OCI-LY7 (cell line): ENCODE measurements at regions not wholly inside any gene's neighbourhood (a gene's known extent, or its start where the extent isn't known, plus 50 kb on each side); places are given as distances from the start of the nearest gene placed in this dataset.

Experiments
- BruUV-seq: library from RNA; stranded (reverse); fragments of 400-500 nt; replicated peaks from 2 replicates; lab custom pipeline; 2021; lab: Mats Ljungman, UMichigan
- CTCF ChIA-PET: fragments of 300-600 bp; sonication (Branson Sonifier 250); formaldehyde crosslinking; loops from one replicate; lab custom pipeline; 2022; ENCODE audit warnings: antibody characterized with exemption; ENCODE audit not compliant: unreplicated experiment; lab: Charles Lee
- POLR2A ChIA-PET: fragments of 300-600 bp; sonication (Branson Sonifier 250); formaldehyde crosslinking; loops from one replicate; lab custom pipeline; 2022; ENCODE audit warnings: antibody characterized with exemption; lab: Charles Lee
- DNase-seq: peaks from one replicate; pipeline ENCODE4 v3.0.0-alpha.2; 2015; ENCODE audit warnings: low spot score
- H2AFZ ChIP-seq: fragments of 200-600 bp; sonication (generic), shearing (Covaris generic); 2 replicates; pipeline ENCODE4 v1.6.1; 2014; ENCODE audit warnings: mild to moderate bottlenecking, antibody characterized with exemption, low read length, moderate library complexity
- H3K27ac ChIP-seq: fragments of 200-600 bp; sonication (generic); 2 replicates; pipeline ENCODE4 v1.5.1; 2014; ENCODE audit warnings: mixed run types, low read depth, mild to moderate bottlenecking, moderate library complexity, low read length, inconsistent platforms; ENCODE audit not compliant: poor library complexity, severe bottlenecking
- H3K36me3 ChIP-seq: fragments of 200-600 bp; sonication (generic); 2 replicates; pipeline ENCODE4 v1.6.1; 2014; ENCODE audit warnings: mild to moderate bottlenecking, antibody characterized with exemption, low read length, moderate library complexity, mixed read lengths; ENCODE audit not compliant: insufficient read depth
- H3K4me1 ChIP-seq: fragments of 200-600 bp; sonication (generic); 2 replicates; pipeline ENCODE4 v1.5.1; 2014; ENCODE audit warnings: mild to moderate bottlenecking, low read length; ENCODE audit not compliant: insufficient read depth, poor library complexity, severe bottlenecking
- H3K4me2 ChIP-seq: fragments of 200-600 bp; sonication (generic); 2 replicates; pipeline ENCODE4 v1.6.1; 2014; ENCODE audit warnings: mild to moderate bottlenecking, low read length
- H3K4me3 ChIP-seq: fragments of 200-600 bp; sonication (generic); 2 replicates; pipeline ENCODE4 v1.5.1; 2014; ENCODE audit warnings: mild to moderate bottlenecking, low read depth, low read length; ENCODE audit not compliant: poor library complexity, severe bottlenecking
- H3K79me2 ChIP-seq: fragments of 200-600 bp; sonication (generic); 2 replicates; pipeline ENCODE4 v1.6.1; 2016; ENCODE audit warnings: low read depth, mild to moderate bottlenecking, low read length, moderate library complexity, mixed read lengths; ENCODE audit not compliant: insufficient read depth
- H3K9me2 ChIP-seq: fragments of 200-600 bp; sonication (generic); 2 replicates; pipeline ENCODE4 v1.6.1; 2016; ENCODE audit warnings: mild to moderate bottlenecking, low read length, mixed read lengths; ENCODE audit not compliant: insufficient read depth
- H3K9me3 ChIP-seq: fragments of 200-600 bp; sonication (generic); 2 replicates; pipeline ENCODE4 v1.6.1; 2014; ENCODE audit warnings: mild to moderate bottlenecking, mixed run types, low read length, mixed read lengths
- H4K20me1 ChIP-seq: fragments of 200-600 bp; sonication (generic); 2 replicates; pipeline ENCODE4 v1.6.1; 2014; ENCODE audit warnings: mild to moderate bottlenecking, antibody characterized with exemption, low read length, moderate library complexity, mixed read lengths; ENCODE audit not compliant: insufficient read depth
- CTCF ChIP-seq: fragments of 200-600 bp; sonication (generic); conservative IDR thresholded peaks from 2 replicates; pipeline ENCODE4 v1.5.1; 2014; ENCODE audit warnings: mild to moderate bottlenecking, antibody characterized with exemption, low read length, moderate library complexity, mixed read lengths
- EZH2phosphoT487 ChIP-seq: fragments of 200-600 bp; sonication (generic); IDR thresholded peaks from 2 replicates; pipeline ENCODE4 v1.6.1; 2018; ENCODE audit warnings: low read depth, borderline replicate concordance, mild to moderate bottlenecking, mixed run types, antibody characterized with exemption, low read length, moderate library complexity, mixed read lengths
- intact Hi-C: fragments of 100-400 bp; cut with micrococcal nuclease; formaldehyde crosslinking; loops from one replicate; pipeline ENCODE4 v1.10.0; 2022; ENCODE audit not compliant: unreplicated experiment

GRCh38 chr20:62529896-62530642 lies 54.3 kb upstream of the GATA5 start:
- Histone ChIP-seq H3K9me3 (no peaks in the 10 kb centered on the region), H3K4me2 (no peak overlapping the region), H3K4me1 (no peaks in the 10 kb centered on the region), H3K4me3 (no peak overlapping the region), H3K36me3 (no peaks in the 10 kb centered on the region), H2AFZ (no peak overlapping the region), H3K9me2 (no peaks in the 10 kb centered on the region), H3K79me2 (no peaks in the 10 kb centered on the region), H3K27ac (no peak overlapping the region), H4K20me1 (no peaks in the 10 kb centered on the region)
- intact Hi-C loops: no loop called here
- no peak for DNase-seq
- BruUV-seq: no TSS peak
- TF ChIP-seq CTCF: no peak
- no peak for TF ChIP-seq EZH2phosphoT487
- ChIA-PET CTCF (interaction anchor here (0.6 kb wide), 1 partner anchor 80 kb away, joined by 5 read pairs; no protein-coding TSS in a partner anchor), POLR2A (no interaction called here)

GRCh38 chr20:62530643-62531032 lies 54.8 kb upstream of the GATA5 start:
- intact Hi-C loops: no loop called here
- Histone ChIP-seq H3K4me1 (no peaks in the 10 kb centered on the region), H3K9me2 (no peaks in the 10 kb centered on the region), H3K27ac (no peak overlapping the region), H4K20me1 (no peaks in the 10 kb centered on the region), H3K79me2 (no peaks in the 10 kb centered on the region), H2AFZ (no peak overlapping the region), H3K36me3 (no peaks in the 10 kb centered on the region), H3K4me3 (no peak overlapping the region), H3K9me3 (no peaks in the 10 kb centered on the region), H3K4me2 (no peak overlapping the region)
- TF ChIP-seq EZH2phosphoT487 (no peak), CTCF (no peak)
- ChIA-PET POLR2A (no interaction called here), CTCF (no interaction called here)
- DNase-seq: no peak
- BruUV-seq: no TSS peak
